Endothelial cell (in vitro differentiated cells): ENCODE measurements at regions not wholly inside any gene's neighbourhood (a gene's known extent, or its start where the extent isn't known, plus 50 kb on each side); places are given as distances from the start of the nearest gene placed in this dataset.

Source experiments
- DNase-seq: peaks from one replicate; pipeline ENCODE4 v3.0.0; 2021; ENCODE audit warnings: low spot score
- H3K27ac Mint-ChIP-seq: one replicate; pipeline ENCODE4 v1.8.0; 2021; ENCODE audit warnings: mixed read lengths, inconsistent platforms; ENCODE audit not compliant: unreplicated experiment
- H3K27me3 Mint-ChIP-seq: one replicate; pipeline ENCODE4 v1.8.0; 2021; ENCODE audit warnings: mild to moderate bottlenecking, moderate library complexity, mixed read lengths, inconsistent platforms; ENCODE audit not compliant: unreplicated experiment
- H3K36me3 Mint-ChIP-seq: one replicate; pipeline ENCODE4 v1.8.0; 2021; ENCODE audit warnings: mild to moderate bottlenecking, low read depth, mixed read lengths, inconsistent platforms; ENCODE audit not compliant: unreplicated experiment
- H3K4me1 Mint-ChIP-seq: one replicate; pipeline ENCODE4 v1.8.0; 2021; ENCODE audit warnings: mild to moderate bottlenecking, mixed read lengths, inconsistent platforms; ENCODE audit not compliant: unreplicated experiment
- H3K4me3 Mint-ChIP-seq: one replicate; pipeline ENCODE4 v1.8.0; 2021; ENCODE audit warnings: mild to moderate bottlenecking, mixed read lengths, inconsistent platforms; ENCODE audit not compliant: unreplicated experiment
- H3K9me3 Mint-ChIP-seq: one replicate; pipeline ENCODE4 v1.8.0; 2021; ENCODE audit warnings: mixed read lengths, inconsistent platforms; ENCODE audit not compliant: unreplicated experiment
- CTCF ChIP-seq: fragments of 200-600 bp; sonication (generic); IDR thresholded peaks from one replicate; pipeline ENCODE4 v1.5.0; 2021; ENCODE audit warnings: antibody characterized with exemption; ENCODE audit not compliant: unreplicated experiment

GRCh38 chr12:46580445-46580844, 207.9 kb upstream of the SLC38A2 start:
- H3K4me1 Mint-ChIP-seq, result no peaks in the 10 kb centered on the region
- peaks cover 4% of the 10 kb centered on the region for H3K36me3 Mint-ChIP-seq
- DNase-seq, result no peak
- no peak overlapping the region for H3K27ac Mint-ChIP-seq
- H3K4me3 Mint-ChIP-seq, result no peak overlapping the region
- H3K27me3 Mint-ChIP-seq, result peaks cover 2% of the 10 kb centered on the region
- H3K9me3 Mint-ChIP-seq, result peaks cover 13% of the 10 kb centered on the region
- no peak for TF ChIP-seq CTCF

- DNase-seq, result no peak
- H3K4me3 Mint-ChIP-seq, result no peak overlapping the region
- peaks cover 4% of the 10 kb centered on the region for H3K36me3 Mint-ChIP-seq
- H3K27ac Mint-ChIP-seq, result no peak overlapping the region
- peaks cover 2% of the 10 kb centered on the region for H3K27me3 Mint-ChIP-seq
- TF ChIP-seq CTCF, result no peak
- H3K9me3 Mint-ChIP-seq, result peaks cover 6% of the 10 kb centered on the region
- H3K4me1 Mint-ChIP-seq, result no peaks in the 10 kb centered on the region
Observed at GRCh38 chr12:46579474-46579873, 206.9 kb upstream of the SLC38A2 start.

- Mint-ChIP-seq H3K36me3 (no peaks in the 10 kb centered on the region), H3K4me3 (no peak overlapping the region), H3K27me3 (peaks cover 2% of the 10 kb centered on the region), H3K27ac (no peak overlapping the region), H3K9me3 (peaks cover 3% of the 10 kb centered on the region), H3K4me1 (no peaks in the 10 kb centered on the region)
- DNase-seq, result no peak
- no peak for TF ChIP-seq CTCF
Observed at GRCh38 chr12:46578190-46578982, 205.8 kb upstream of the SLC38A2 start.

GRCh38 chr12:46577063-46577776, 204.6 kb upstream of the SLC38A2 start:
- H3K9me3 Mint-ChIP-seq, result no peaks in the 10 kb centered on the region
- TF ChIP-seq CTCF, result no peak
- H3K27me3 Mint-ChIP-seq, result peaks cover 2% of the 10 kb centered on the region

GRCh38 chr12:46574847-46575246, 202.3 kb upstream of the SLC38A2 start:
- Mint-ChIP-seq H3K4me3 (no peak overlapping the region), H3K27me3 (peaks cover 2% of the 10 kb centered on the region), H3K4me1 (no peaks in the 10 kb centered on the region), H3K9me3 (peaks cover 3% of the 10 kb centered on the region), H3K27ac (no peak overlapping the region), H3K36me3 (no peaks in the 10 kb centered on the region)
- no peak for TF ChIP-seq CTCF
- no peak for DNase-seq

More at GRCh38 chr12:46577063-46577776, 204.6 kb upstream of the SLC38A2 start:
- Mint-ChIP-seq H3K36me3 (no peaks in the 10 kb centered on the region), H3K4me1 (no peaks in the 10 kb centered on the region), H3K27ac (no peak overlapping the region), H3K4me3 (no peak overlapping the region)
- DNase-seq, result no peak
